Type B pancreatic cell (in vitro differentiated cells): ENCODE measurements at regions not wholly inside any gene's neighbourhood (a gene's known extent, or its start where the extent isn't known, plus 50 kb on each side); places are given as distances from the start of the nearest gene placed in this dataset.

Source experiments
- DNase-seq: peaks from one replicate; pipeline ENCODE4 v3.0.0; 2021; ENCODE audit warnings: mixed read lengths; ENCODE audit not compliant: unreplicated experiment; ENCODE audit errors: extremely low spot score
- H3K27ac Mint-ChIP-seq: 2 replicates; pipeline ENCODE4 v1.8.0; 2021; ENCODE audit warnings: mild to moderate bottlenecking, mixed read lengths
- H3K27me3 Mint-ChIP-seq: 2 replicates; pipeline ENCODE4 v1.8.0; 2021; ENCODE audit warnings: mixed read lengths
- H3K36me3 Mint-ChIP-seq: 2 replicates; pipeline ENCODE4 v1.8.0; 2021; ENCODE audit warnings: mixed read lengths
- H3K4me1 Mint-ChIP-seq: one replicate; pipeline ENCODE4 v1.8.0; 2021; ENCODE audit warnings: mixed read lengths; ENCODE audit not compliant: unreplicated experiment
- H3K4me3 Mint-ChIP-seq: 2 replicates; pipeline ENCODE4 v1.8.0; 2021; ENCODE audit warnings: mild to moderate bottlenecking, mixed read lengths
- H3K9me3 Mint-ChIP-seq: 2 replicates; pipeline ENCODE4 v1.8.0; 2021; ENCODE audit warnings: mixed read lengths
- CTCF ChIP-seq: fragments of 200-600 bp; sonication (generic); conservative IDR thresholded peaks from 2 replicates; pipeline ENCODE4 v1.5.0; 2021; ENCODE audit warnings: antibody characterized with exemption, mild to moderate bottlenecking

GRCh38 chr18:67608615-67609273 lies 92.2 kb upstream of the DSEL start:
- Mint-ChIP-seq H3K9me3 (no peaks in the 10 kb centered on the region), H3K4me3 (no peak overlapping the region), H3K27ac (no peak overlapping the region)

GRCh38 chr18:67608191-67608590 lies 91.7 kb upstream of the DSEL start:
- peaks cover 1% of the 10 kb centered on the region for H3K36me3 Mint-ChIP-seq
- H3K27ac Mint-ChIP-seq, result no peak overlapping the region
- DNase-seq, result no peak
- H3K4me3 Mint-ChIP-seq, result no peak overlapping the region
- peaks cover 18% of the 10 kb centered on the region for H3K27me3 Mint-ChIP-seq
- no peaks in the 10 kb centered on the region for H3K9me3 Mint-ChIP-seq
- TF ChIP-seq CTCF, result no peak
- H3K4me1 Mint-ChIP-seq, result no peaks in the 10 kb centered on the region

More at GRCh38 chr18:67608615-67609273, 92.2 kb upstream of the DSEL start:
- no peaks in the 10 kb centered on the region for H3K4me1 Mint-ChIP-seq
- no peak for DNase-seq
- H3K36me3 Mint-ChIP-seq, result no peaks in the 10 kb centered on the region
- peaks cover 18% of the 10 kb centered on the region for H3K27me3 Mint-ChIP-seq
- TF ChIP-seq CTCF, result no peak

- no peak for TF ChIP-seq CTCF
- peaks cover 5% of the 10 kb centered on the region for H3K36me3 Mint-ChIP-seq
- H3K4me1 Mint-ChIP-seq, result peaks cover 10% of the 10 kb centered on the region
- DNase-seq, result no peak
- H3K27me3 Mint-ChIP-seq, result peaks cover 23% of the 10 kb centered on the region
- peaks cover 5% of the 10 kb centered on the region for H3K9me3 Mint-ChIP-seq
- H3K4me3 Mint-ChIP-seq, result peak overlapping the region; percentile 25
- H3K27ac Mint-ChIP-seq, result peak overlapping the region; percentile 75
Observed at GRCh38 chr18:67600181-67601180, 84.0 kb upstream of the DSEL start.

GRCh38 chr18:67599277-67599676 lies 82.8 kb upstream of the DSEL start:
- Mint-ChIP-seq H3K36me3 (peaks cover 5% of the 10 kb centered on the region), H3K27me3 (peaks cover 33% of the 10 kb centered on the region), H3K27ac (no peak overlapping the region), H3K4me3 (no peak overlapping the region), H3K4me1 (peaks cover 10% of the 10 kb centered on the region), H3K9me3 (peaks cover 9% of the 10 kb centered on the region)
- TF ChIP-seq CTCF, result no peak
- no peak for DNase-seq

GRCh38 chr18:67597759-67598158 lies 81.2 kb upstream of the DSEL start:
- H3K4me3 Mint-ChIP-seq, result no peak overlapping the region
- TF ChIP-seq CTCF, result no peak
- H3K27me3 Mint-ChIP-seq, result peaks cover 36% of the 10 kb centered on the region
- no peak overlapping the region for H3K27ac Mint-ChIP-seq
- H3K4me1 Mint-ChIP-seq, result peaks cover 10% of the 10 kb centered on the region
- DNase-seq, result no peak
- no peaks in the 10 kb centered on the region for H3K36me3 Mint-ChIP-seq
- H3K9me3 Mint-ChIP-seq, result peaks cover 9% of the 10 kb centered on the region
